Testis (tissue), 2 donors: ENCODE measurements at regions not wholly inside any gene's neighbourhood (a gene's known extent, or its start where the extent isn't known, plus 50 kb on each side); places are given as distances from the start of the nearest gene placed in this dataset.

ENCODE experiments used
- POLR2A ChIP-seq: fragments of 450-650 bp; IDR thresholded peaks from one replicate; pipeline ENCODE4 v1.6.1; 2017; ENCODE audit warnings: antibody characterized with exemption, mild to moderate bottlenecking, moderate library complexity
- TF ChIP-seq, protein P1 (sequence below), 3 experiments: fragments of 450-650 bp in 2 of 3; fragments of 200-600 bp in 1 of 3; sonication (generic) in 1 of 3; IDR thresholded peaks; one replicate each; pipeline ENCODE4 v1.5.1; 2016 to 2019; ENCODE audit warnings: antibody characterized with exemption in 3 of 3, mild to moderate bottlenecking in 2 of 3, moderate library complexity in 1 of 3

DNA sequence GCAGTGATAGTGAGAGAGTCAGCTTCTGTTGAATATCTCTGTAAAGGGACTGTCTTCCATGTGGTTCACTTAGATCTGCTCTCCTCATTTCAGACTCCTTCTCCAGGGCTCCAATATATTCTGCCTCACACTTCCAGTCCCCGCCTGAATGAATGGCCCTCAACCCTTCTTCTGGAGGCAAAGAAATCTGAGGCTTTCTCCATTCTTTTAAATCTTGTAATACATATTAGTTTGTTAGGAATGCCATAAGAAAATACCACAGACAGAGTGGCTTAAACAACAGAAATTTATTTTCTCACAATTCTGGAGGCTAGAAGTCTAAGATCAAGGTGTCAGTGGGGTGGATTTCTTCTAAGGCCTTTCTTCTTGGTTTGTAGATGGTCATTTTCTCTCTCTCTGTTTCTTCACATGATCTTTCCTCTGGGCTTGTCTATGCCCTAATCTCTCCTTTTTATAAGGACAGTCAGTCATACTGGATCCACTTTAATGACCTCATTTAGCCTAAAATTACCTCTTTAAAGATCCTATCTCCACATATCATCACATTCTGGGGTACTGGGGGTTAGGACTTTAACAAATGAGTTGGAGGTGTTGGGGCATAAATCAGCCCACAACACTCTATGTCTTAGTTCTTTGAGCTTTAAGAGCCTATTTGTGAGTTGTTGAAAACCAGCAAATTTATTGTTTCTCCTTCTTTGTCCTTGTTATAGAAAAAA is 128.5 kb upstream of the KCNK2 start:
- TF ChIP-seq, protein P1, sequence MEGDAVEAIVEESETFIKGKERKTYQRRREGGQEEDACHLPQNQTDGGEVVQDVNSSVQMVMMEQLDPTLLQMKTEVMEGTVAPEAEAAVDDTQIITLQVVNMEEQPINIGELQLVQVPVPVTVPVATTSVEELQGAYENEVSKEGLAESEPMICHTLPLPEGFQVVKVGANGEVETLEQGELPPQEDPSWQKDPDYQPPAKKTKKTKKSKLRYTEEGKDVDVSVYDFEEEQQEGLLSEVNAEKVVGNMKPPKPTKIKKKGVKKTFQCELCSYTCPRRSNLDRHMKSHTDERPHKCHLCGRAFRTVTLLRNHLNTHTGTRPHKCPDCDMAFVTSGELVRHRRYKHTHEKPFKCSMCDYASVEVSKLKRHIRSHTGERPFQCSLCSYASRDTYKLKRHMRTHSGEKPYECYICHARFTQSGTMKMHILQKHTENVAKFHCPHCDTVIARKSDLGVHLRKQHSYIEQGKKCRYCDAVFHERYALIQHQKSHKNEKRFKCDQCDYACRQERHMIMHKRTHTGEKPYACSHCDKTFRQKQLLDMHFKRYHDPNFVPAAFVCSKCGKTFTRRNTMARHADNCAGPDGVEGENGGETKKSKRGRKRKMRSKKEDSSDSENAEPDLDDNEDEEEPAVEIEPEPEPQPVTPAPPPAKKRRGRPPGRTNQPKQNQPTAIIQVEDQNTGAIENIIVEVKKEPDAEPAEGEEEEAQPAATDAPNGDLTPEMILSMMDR (IDR thresholded peaks at IDR 0.05) = no peak
- no peak for TF ChIP-seq POLR2A
